ENCODE measurements at regions not wholly inside any gene's neighbourhood (a gene's known extent, or its start where the extent isn't known, plus 50 kb on each side); places are given as distances from the start of the nearest gene placed in this dataset.
"Not testable (repeated sequence)": the region's sequence is repeated elsewhere in the genome, so short reads cannot be mapped to it uniquely, and the experiment has no call there.

DNA sequence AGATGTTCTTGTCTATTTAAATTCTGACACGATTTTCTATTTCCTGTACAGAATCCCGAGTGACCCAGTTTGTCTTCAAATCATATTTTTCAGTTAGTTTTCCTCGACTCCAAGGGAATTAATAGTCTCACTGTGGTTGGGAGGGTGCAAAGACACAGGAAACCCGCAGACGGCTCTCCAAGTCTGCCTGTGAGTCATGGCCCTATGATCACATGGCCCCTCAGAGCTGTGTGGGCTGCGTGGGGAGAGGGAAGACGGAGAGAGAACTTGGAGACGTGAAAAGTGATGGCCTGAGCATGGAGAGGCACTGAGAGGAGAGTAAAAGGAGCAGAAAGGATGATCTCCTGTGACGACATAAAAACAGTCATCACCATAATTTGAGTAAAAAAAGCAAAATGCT is 989.9 kb downstream of the DCDC2C start:
- DNase-seq (ENCODE audit: low spot score), result peak; percentile 73

DNA sequence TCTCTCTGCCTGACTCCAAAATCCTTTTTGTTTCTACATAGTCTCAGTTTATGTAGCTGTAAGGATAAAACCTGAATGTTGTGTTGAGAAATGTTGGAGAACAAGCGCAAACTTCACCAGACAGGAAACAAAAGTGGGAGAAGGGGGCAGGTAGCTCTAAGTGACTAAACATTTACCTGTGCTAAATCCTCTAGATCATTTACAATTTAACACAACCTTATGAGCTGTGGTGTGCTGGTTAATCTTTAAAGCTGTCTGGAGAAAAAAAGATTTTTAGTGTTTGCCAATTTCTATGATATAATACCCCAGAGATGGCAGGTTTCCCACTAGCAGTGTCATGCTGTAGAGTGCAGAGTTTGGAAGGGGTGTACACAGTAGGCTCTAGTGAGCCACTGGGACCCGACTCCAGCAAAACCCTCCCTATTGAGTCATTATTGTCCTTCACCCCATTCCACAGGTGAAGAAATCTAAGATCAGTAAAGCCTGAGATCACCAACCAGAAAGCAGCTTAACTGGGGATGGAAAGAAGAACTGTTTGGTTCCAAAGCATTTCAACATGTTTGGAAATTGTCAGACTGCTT is 992.0 kb downstream of the DCDC2C start:
- DNase-seq (ENCODE audit: low spot score), result no peak

DNA sequence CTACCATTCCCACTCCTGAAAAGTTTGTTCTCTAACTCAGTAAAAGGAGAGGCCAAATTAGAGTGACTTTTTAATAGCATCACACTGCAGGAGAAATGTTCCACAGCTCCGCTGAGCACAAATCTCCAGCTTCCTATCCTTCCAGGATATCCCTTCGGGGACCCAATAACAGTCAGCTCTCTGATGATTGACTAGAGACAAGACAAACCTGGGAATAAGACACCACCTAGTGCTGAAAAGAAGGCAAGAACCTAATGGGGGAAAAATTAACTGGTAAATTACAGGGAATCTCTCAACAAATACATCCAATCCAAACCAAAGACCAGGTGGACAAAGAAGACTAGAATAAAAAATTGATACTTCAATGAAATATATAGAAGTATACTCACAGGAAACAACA is 977.1 kb upstream of the SOX11 start:
- no peak for DNase-seq (ENCODE audit: low spot score)

DNA sequence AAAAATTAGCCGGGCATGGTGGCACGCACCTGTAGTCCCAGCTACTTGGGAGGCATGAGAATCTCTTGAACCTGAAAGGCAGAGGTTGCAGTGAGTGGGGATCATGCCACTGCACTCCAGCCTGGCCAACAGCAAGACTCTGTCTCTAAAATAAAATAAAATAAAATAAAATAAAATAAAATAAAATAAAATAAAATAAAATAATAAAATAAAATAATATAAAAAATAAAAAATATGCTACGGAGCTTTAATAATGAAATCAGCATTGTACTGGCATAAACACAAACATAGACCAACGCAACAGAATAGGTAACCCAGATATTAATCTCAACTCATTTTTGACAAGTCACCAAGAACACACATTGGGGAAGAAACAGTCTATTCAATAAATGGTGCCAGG is 973.4 kb upstream of the SOX11 start:
- DNase-seq (ENCODE audit: low spot score), result no peak

DNA sequence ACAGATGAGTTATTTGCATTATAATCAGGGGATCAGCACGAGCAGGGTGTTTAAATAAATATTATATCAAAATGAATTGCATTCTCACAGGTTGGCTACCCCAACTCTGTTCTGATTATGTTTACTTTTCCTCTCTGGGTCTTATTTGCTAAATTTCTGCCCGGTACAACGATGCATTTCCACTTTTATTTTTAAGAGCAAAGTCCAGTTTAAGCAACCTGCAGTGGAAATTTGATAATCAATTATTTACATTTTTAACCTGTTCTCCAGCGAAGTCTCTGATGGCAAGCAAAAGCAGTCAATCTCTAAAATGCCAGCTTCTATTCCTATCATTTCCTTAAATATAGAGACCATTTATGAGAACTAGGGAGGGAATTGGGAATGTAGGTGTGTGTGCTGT is 966.6 kb upstream of the SOX11 start:
- DNase-seq (ENCODE audit: low spot score), result no peak

DNA sequence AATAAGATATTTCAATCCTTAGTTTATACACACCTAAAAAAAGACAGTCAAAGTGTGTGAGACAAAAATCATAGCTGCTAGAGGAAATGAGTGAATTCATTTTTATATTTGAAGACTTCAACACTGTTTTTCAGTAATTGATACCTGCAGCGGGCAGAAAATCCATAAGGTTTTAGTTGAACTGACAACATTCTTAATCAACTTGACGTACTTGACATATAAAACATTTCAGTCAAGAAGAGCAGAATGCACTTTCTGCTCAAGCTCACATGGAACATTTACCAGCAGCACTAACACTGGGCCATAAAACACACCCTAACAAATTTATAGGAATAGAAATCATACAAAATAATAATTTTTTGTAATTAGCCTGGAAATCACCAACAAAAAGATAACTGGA is 959.6 kb upstream of the SOX11 start:
- DNase-seq (ENCODE audit: low spot score), result no peak

DNA sequence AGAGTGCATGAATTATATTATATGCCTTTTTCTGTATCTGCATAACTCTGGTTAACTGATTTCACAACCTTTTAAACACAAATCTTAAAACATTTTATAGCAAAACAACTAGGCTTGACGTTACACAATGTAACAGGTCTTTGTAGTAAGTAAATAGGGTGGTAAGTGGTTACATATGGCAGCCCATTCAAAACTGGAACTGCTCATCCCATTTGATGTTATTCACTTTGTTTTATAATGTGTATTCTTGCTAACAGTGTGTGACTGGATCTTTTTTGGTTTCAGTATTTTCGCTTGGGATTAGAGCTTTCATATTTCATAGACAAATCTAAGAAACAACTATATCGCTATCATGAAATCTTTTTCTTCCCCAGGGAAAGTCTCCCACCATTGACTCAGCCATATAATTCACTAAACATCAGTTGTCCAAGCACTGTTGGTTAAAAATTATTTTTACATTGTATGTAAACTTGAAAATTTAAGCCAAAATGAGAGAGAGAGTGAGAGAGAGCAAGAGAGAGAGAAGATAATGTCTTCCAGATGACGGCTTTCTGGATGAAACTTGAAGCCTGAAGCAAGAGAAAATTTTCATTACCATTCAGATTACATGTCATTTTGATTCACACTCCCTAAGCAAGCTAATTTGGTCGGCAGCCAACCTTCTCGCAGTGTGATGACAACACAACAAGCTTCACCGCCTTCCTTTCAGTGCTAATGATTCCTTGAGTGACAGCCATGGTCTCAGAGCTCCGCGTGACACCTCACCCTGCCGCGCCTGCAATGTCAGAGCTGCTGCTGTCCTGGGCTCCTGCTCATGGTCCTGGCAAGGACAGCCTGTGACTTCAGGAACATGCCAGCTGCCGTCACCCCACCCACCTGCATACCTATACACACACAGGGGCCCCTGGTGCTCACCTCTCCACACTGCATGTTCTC is 946.9 kb upstream of the SOX11 start:
- no peak for DNase-seq (ENCODE audit: low spot score)

DNA sequence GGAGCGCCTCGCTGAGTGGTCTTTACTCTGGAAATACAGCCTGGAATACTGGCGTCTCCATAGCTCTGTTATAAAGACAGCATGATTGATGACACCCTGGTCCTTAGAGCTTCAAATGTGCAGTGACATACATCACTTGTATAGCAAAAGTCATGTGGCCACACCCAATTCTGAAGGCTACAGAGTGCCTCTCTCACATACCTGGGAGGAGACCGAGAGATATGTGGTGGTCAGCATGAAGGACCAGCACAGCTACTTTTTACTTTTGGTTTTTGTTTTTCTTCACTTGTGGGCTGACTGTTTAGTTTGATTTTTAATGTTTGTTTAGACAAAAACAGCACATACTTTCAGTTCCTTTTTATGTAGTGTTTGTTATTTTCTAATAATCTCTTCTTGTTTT is 938.5 kb upstream of the SOX11 start:
- DNase-seq (ENCODE audit: low spot score), result no peak

DNA sequence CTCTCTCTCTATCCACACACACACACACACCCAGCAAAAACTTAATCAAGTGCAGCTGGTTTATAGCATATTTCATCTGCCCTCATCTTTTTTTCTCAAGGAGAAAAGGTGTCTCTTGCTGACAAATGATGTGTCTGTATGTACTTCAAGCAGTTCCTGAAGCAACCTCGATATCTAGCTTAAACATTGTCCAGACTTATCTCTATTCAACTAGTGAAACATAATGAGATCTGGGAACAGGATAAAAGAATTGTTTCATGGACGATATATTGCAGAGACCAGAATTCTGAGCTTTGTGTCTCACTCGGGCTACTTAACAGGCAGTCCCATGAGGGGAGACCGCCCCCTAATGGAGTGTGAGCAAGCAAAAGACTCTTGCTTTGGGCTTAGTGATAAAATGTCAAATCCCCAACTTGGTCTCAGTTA is 929.2 kb upstream of the SOX11 start:
- peak; percentile 31 for DNase-seq (ENCODE audit: low spot score)

DNA sequence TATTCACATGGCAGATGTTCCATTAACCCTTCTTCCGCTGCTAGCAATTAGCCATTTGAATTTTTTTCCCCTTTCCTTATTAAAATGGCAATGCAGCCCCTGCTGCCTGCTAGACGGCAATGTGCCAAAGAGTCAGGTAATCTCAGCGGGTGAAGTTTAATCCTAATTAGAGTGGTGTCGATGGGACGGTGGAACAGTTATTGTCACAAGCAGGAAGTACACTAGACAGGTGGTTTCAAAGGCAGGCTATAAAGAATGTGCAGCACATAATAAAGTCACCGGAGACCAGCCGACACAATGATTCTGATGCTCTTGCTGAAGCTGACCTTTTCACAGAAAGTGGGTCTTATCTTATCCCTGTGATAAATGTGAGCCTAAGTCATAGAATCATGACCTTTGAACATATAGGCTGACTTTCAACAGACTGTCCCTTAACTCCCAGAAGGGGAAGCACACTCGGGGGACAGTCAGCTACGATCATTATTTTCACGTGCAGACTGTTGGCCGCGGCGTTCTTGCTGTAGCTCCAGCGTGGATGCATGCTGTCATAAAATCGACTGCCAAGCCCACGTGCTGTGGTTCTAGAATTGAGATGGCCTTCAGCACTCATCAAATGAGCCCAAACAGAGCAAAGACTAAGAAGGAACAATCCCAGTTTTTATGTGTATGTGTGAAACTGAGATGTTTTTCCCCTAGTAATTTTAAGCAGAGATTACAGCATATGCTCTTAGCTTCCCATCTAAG is 926.2 kb upstream of the SOX11 start:
- DNase-seq (ENCODE audit: low spot score), result no peak

DNA sequence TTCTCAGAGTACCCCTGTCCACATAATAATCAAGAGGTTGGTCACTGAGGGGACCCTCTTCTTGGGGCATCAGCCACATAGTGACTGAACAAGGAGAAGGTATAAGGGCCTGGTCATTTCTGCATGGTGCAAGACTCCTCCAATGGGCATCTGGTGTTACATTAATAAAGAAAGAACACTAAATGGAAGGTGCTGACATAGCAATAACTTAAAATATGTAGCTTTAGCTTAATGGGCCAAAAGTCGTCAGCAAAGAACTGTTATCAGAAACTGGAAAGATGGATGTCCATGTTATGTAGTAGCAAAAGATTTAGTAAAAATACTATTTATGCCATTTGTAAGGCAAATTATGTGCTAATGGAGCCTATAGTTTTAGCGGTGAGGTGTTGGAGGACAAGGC is 916.5 kb upstream of the SOX11 start:
- DNase-seq (ENCODE audit: low spot score), result no peak

DNA sequence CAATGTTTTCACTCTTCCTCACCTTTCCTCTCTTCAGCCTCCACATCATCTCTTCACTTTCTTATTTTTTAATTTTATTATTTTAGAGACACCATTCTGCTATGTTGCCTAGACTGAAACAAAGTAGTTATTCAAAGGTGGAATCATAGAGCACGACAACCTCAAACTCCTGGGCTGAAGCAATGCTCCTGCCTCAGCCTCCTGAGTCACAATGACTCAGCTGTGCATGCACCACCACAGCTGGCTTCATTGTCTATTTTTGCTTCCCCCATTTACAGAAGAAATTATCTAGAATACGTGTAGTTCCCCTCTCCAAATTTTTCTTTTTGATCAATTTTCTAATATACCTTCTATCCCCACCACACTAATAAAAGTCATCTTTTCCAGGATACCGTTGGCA is 911.5 kb upstream of the SOX11 start:
- DNase-seq (ENCODE audit: low spot score), result no peak

DNA sequence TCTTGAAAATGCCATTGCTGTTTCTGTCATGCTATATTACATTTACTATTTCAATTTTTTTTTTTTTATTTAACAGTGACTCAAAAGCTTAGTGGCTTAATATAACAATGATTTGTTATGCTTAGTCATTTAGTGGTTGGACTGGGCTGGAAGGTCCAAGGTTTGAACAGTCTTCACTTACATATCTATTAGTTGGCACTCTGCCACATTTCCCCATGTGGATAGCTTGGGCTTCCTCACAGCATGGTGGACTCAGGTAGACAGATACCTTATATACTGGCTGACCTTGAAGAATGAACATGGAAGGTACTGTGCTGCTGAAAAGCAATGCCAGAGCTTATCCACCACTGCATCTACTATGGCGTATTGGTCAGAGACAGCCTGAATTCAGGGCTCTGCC is 909.5 kb upstream of the SOX11 start:
- DNase-seq (ENCODE audit: low spot score), result no peak

DNA sequence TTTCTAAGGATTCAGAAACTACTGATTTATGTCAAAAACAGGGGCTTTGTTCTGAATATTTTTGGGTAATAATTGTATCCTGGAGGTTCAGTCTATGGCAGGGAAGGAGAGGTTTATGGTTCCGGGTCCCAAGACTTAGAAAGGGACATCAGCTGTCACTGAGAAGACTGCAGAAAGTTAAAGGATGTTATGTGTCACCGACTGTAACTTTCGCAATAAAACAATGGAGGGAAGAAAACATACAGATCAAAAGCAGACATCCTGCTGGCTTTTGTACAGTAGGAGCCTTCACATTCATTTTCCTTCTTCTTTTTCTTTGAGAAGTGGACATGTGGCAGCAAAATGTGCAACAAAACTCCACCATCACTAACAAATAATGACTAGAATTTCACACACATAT is 900.7 kb upstream of the SOX11 start:
- DNase-seq (ENCODE audit: low spot score), result no peak

DNA sequence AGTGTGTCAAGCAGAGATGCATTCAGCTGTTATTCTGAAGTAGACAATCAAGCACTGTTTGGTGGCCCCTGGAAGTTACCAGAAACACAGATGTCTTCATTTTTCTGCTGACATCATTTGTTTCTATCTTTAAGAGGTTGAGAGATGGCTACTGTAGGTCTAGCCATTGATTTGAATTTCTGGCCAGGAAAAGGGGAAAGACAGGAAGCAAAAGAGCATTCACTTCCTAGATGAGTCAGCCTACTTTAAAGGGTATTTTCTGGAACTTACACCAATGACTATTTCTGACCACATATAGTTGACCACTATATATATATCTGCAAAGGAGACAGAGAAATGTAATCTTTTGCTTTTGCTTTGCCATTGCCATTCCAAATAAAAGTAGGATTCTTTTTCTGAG is 900.1 kb upstream of the SOX11 start:
- DNase-seq (ENCODE audit: low spot score), result peak; percentile 16

DNA sequence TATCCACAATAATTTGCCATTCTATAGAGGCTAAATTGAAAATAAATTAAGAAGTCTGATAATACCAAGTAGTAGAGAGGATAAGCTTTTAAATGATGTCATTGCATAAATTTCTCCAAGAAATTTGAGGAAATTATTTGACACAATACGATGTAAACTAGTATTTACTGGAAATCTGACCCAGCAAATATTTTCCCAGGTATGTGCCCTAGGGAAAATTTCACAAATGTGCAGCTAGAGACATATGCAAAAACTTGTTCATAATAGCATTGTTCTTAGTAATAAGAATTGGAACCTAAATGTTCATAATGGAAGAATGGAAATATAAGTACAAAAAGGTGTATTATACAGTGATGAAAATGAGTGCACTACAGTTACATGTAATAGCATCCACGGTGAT is 888.8 kb upstream of the SOX11 start:
- no peak for DNase-seq (ENCODE audit: low spot score)

DNA sequence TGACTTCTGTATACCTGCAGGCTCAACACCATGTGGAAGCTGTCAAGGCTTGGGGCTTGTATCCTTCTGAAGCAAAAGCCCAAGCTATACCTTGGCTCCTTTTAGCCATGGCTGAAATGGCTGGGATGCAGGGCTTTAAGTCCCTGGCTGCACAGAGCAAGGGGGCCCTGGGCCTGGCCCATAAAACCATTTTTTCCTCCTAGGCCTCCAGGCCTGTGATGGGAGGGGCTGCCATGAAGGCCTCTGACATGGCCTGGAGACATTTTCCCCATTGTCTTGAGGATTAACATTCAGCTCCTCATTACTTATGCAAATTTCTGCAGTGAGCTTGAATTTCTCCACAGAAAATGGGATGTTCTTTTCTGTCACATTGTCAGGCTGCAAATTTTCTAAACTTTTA is 878.0 kb upstream of the SOX11 start:
- not testable (repeated sequence) for DNase-seq (ENCODE audit: low spot score)

DNA sequence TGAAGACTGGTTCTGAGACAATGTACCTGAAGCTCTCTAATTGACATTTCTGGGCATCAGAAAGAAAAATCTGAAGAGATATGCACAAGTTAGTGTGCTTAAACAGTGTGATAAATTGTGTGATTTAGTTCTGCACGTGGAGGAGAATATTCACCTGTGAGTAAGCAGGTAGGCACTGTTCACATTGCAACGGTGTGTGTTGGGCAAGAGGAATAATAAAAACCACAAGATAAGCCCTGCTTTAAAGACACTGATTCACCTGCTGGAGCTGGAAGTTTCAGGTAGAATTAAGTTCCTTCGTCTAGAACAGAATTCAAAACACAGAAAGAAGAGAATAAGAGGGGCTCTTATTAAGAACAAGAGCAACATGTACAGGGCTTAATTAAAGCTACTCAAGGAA is 864.3 kb upstream of the SOX11 start:
- DNase-seq (ENCODE audit: low spot score), result no peak

DNA sequence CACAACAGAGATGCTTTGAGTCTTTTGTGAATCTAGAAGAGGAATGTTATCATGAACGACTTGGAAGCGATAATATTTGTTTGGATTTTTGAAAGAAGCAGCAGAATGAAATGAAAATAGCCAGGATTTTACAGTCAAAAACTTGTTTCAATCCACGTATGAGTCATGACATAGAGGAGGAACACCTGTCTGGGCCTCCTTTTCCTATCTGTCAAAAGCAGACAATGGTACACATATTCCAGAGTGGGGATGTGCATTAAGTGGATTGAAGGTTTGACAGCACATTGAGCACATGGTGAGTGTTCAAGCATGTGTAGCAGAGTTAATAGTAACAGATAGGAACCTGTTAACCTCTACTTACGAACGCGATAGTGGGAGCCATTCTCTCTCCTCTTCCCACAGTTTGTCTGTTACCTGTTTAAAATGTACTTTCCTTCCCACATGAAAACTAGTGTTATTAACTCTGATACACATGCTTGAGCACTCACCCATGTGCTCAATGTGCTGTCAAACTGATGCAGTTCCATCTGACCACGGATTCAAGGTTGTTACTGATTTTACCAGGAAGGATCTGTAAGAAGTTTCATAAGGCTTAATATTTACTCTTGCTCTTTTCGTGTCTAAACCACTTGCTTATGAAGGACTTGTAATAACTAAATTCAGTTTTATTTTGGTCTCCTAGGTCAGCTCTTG is 863.4 kb upstream of the SOX11 start:
- no peak for DNase-seq (ENCODE audit: low spot score)

DNA sequence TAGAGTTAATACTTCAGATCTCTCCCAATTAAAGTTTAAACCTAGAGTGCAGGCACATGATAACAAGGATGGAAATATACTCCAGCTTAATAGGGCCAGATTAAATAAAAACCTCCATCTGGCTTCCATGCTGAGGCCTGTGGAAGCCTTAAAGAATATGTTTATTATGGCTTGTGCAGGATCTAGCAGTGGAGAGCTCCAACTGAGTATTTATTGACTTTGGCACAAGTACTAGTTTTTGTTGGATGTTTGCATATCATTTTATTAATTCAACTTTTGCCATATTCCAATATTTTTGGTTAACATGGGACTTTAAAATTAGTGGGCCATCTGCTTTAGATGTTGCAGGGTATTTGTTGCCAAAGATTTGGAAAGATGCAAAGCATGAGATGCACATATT is 860.4 kb upstream of the SOX11 start:
- DNase-seq (ENCODE audit: low spot score), result no peak

DNA sequence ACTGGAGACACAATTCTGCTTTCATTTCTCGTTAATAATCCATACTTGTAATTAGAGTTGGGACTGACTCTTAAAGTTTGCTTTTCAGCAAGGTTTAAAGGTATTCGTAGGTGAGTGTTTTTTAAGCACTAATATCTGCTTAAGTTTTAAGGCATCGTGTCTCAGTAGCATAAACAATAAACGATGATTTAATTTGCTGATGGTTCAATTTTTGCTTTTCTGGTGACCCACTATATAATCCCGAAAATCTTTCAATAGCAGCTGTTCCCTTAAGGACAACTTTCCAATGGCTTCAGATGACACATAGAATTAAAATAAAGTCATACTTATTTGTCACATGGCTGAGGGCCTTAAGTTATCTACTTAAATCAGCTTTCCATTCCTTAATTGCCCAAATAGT is 859.5 kb upstream of the SOX11 start:
- DNase-seq (ENCODE audit: low spot score), result no peak

DNA sequence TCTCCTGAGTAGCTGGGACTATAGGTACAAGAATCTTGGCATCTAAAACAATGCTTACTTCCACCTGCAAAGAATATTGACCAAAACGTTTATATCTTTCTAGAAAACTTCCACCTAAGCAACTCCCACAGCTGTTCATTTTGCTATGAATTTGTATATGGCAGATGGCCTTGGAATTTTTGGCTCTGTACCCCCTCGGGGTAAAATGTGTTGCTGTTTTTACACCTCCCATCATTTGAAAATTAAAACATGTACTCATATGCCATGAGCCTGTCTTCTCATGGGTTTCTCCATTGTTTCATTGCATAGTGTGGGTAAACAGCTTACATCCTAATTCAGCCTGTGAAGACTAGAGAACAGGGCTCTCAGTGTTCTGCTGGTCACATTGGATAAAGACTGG is 853.6 kb upstream of the SOX11 start:
- DNase-seq (ENCODE audit: low spot score), result no peak
